ENCODE measurements at regions not wholly inside any gene's neighbourhood (a gene's known extent, or its start where the extent isn't known, plus 50 kb on each side); places are given as distances from the start of the nearest gene placed in this dataset.

- intact Hi-C loops (cut with micrococcal nuclease) = no loop called here
- no peaks in the 10 kb centered on the region for H3K9me3 Mint-ChIP-seq (ENCODE audit: insufficient read depth)
Observed at GRCh38 chr22:26848244-26848920, 191.0 kb downstream of the MIAT start.

DNA sequence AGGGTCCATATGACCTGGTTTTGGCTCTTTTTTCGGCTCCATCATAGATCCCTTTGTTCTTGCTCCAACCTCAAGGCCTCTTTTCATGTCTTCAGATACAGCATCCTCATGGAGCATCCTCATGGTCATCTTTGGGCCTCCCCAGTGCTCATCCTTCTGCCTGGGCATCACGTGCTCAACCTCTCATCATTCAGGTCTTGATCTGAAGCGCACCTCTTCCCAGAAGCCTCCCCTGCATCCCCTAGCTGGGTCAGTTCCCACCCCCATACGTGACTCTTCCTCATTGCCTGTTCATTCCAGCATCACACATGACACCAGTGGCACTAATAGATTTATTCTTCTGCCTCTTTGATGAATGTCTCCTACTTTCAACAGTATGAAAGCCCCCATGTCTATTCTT lies 192.2 kb downstream of the MIAT start:
- no peak overlapping the region for H3K27ac ChIP-seq (ENCODE audit: low read length in 2 of 2)
- peaks cover 12% of the 10 kb centered on the region for H3K4me1 Mint-ChIP-seq
- ChIA-PET CTCF (no interaction called here), POLR2A (no interaction called here)
- H3K4me1 ChIP-seq (ENCODE audit: control insufficient read depth in 2 of 2, insufficient read depth in 2 of 2, low read length in 2 of 2) = peaks cover 9 to 10% of the 10 kb centered on the region in 2 donors
- ATAC-seq (ENCODE audit: low read depth) = no peak
- no peak overlapping the region for H2AFZ ChIP-seq (ENCODE audit: insufficient read depth, low read depth, low read length, poor library complexity, severe bottlenecking)
- TF ChIP-seq CTCF (IDR thresholded peaks at IDR 0.05) (no peak), EZH2 (IDR thresholded peaks at IDR 0.05; ENCODE audit: borderline replicate concordance, insufficient read depth, low read depth, low read length, poor library complexity, severe bottlenecking) (no peak)
- H4K20me1 ChIP-seq (ENCODE audit: control insufficient read depth, insufficient read depth, low read length, poor library complexity, severe bottlenecking) = no peaks in the 10 kb centered on the region
- H3K79me2 ChIP-seq (ENCODE audit: control insufficient read depth, insufficient read depth, low read length) = no peaks in the 10 kb centered on the region
- H3K27me3 ChIP-seq (replicated peaks in 1 of 4; ENCODE audit: control extremely low read depth in 1 of 4, control insufficient read depth in 3 of 4, insufficient read depth in 4 of 4, low read length in 3 of 4) = no peaks in the 10 kb centered on the region
- no peaks in the 10 kb centered on the region for H3K36me3 ChIP-seq (replicated peaks in 1 of 2; ENCODE audit: control extremely low read depth in 1 of 2, control insufficient read depth in 1 of 2, extremely low read depth in 1 of 2, insufficient read depth in 2 of 2, low read length in 1 of 2)
- H3K4me3 Mint-ChIP-seq = no peak overlapping the region
- H3K27ac Mint-ChIP-seq = no peak overlapping the region
- WGBS (ENCODE audit: insufficient coverage) = 87% methylated on average over 4 of the region's 4 CpGs
- DNase-seq = no peak
- H3K4me3 ChIP-seq (ENCODE audit: control extremely low read depth in 1 of 5, extremely low read depth in 1 of 5, insufficient read depth in 1 of 5, low read depth in 2 of 5, low read length in 4 of 5) = no peak overlapping the region
- H3K27me3 Mint-ChIP-seq = no peaks in the 10 kb centered on the region
- no peak overlapping the region for H3K9ac ChIP-seq (ENCODE audit: low read length)
- intact Hi-C loops (cut with micrococcal nuclease) = no loop called here
- H3K4me2 ChIP-seq (replicated peaks; ENCODE audit: low read depth, low read length, poor library complexity, severe bottlenecking) = no peak overlapping the region
- no peaks in the 10 kb centered on the region for H3K9me3 ChIP-seq (ENCODE audit: control extremely low read depth in 1 of 3, control insufficient read depth in 2 of 3, insufficient read depth in 1 of 3, low read length in 2 of 3)
- H3K9me3 Mint-ChIP-seq (ENCODE audit: insufficient read depth) = no peaks in the 10 kb centered on the region

More at GRCh38 chr22:26848244-26848920, 191.0 kb downstream of the MIAT start:
- Histone ChIP-seq H4K20me1 (ENCODE audit: control insufficient read depth, insufficient read depth, low read length, poor library complexity, severe bottlenecking) (no peaks in the 10 kb centered on the region), H3K9ac (ENCODE audit: low read length) (no peak overlapping the region), H3K79me2 (ENCODE audit: control insufficient read depth, insufficient read depth, low read length) (no peaks in the 10 kb centered on the region), H3K36me3 (replicated peaks in 1 of 2; ENCODE audit: control extremely low read depth in 1 of 2, control insufficient read depth in 1 of 2, extremely low read depth in 1 of 2, insufficient read depth in 2 of 2, low read length in 1 of 2) (no peaks in the 10 kb centered on the region), H3K4me1 (ENCODE audit: control insufficient read depth in 2 of 2, insufficient read depth in 2 of 2, low read length in 2 of 2) (peaks cover 9 to 10% of the 10 kb centered on the region in 2 donors), H3K4me3 (ENCODE audit: control extremely low read depth in 1 of 5, extremely low read depth in 1 of 5, insufficient read depth in 1 of 5, low read depth in 2 of 5, low read length in 4 of 5) (no peak overlapping the region), H3K27ac (ENCODE audit: low read length in 2 of 2) (no peak overlapping the region), H3K9me3 (ENCODE audit: control extremely low read depth in 1 of 3, control insufficient read depth in 2 of 3, insufficient read depth in 1 of 3, low read length in 2 of 3) (no peaks in the 10 kb centered on the region), H2AFZ (ENCODE audit: insufficient read depth, low read depth, low read length, poor library complexity, severe bottlenecking) (no peak overlapping the region), H3K4me2 (replicated peaks; ENCODE audit: low read depth, low read length, poor library complexity, severe bottlenecking) (no peak overlapping the region), H3K27me3 (replicated peaks in 1 of 4; ENCODE audit: control extremely low read depth in 1 of 4, control insufficient read depth in 3 of 4, insufficient read depth in 4 of 4, low read length in 3 of 4) (no peaks in the 10 kb centered on the region)
- peaks cover 15% of the 10 kb centered on the region for H3K4me1 Mint-ChIP-seq
- CTCF ChIA-PET = interaction anchor here (0.5 kb wide), 1 partner anchor 53 kb away, joined by 4 read pairs; no protein-coding TSS in a partner anchor
- H3K27ac Mint-ChIP-seq = no peak overlapping the region
- WGBS (ENCODE audit: insufficient coverage) = 89% methylated on average over 3 of the region's 9 CpGs
- no peak for TF ChIP-seq EZH2 (IDR thresholded peaks at IDR 0.05; ENCODE audit: borderline replicate concordance, insufficient read depth, low read depth, low read length, poor library complexity, severe bottlenecking)
- no peak for TF ChIP-seq CTCF (IDR thresholded peaks at IDR 0.05)
- POLR2A ChIA-PET = no interaction called here
- ATAC-seq (ENCODE audit: low read depth) (no peak), DNase-seq (no peak)
- no peak overlapping the region for H3K4me3 Mint-ChIP-seq
- H3K27me3 Mint-ChIP-seq = no peaks in the 10 kb centered on the region
